Retinal pigment epithelial cell (primary cell): ENCODE measurements at regions not wholly inside any gene's neighbourhood (a gene's known extent, or its start where the extent isn't known, plus 50 kb on each side); places are given as distances from the start of the nearest gene placed in this dataset.
"Not testable (repeated sequence)": the region's sequence is repeated elsewhere in the genome, so short reads cannot be mapped to it uniquely, and the experiment has no call there.

Experiments
- DNase-seq: peaks from one replicate; pipeline ENCODE4 v3.0.0-alpha.2; 2010; ENCODE audit warnings: low read depth
- H3K4me3 ChIP-seq: 2 replicates; pipeline ENCODE4 v1.5.1; 2011; ENCODE audit warnings: mild to moderate bottlenecking, low read length, control low read depth, moderate library complexity
- TF ChIP-seq, protein P1 (sequence below): conservative IDR thresholded peaks from 2 replicates; pipeline ENCODE4 v1.5.1; 2011; ENCODE audit warnings: low read depth, low read length, control low read depth, inconsistent platforms

DNA sequence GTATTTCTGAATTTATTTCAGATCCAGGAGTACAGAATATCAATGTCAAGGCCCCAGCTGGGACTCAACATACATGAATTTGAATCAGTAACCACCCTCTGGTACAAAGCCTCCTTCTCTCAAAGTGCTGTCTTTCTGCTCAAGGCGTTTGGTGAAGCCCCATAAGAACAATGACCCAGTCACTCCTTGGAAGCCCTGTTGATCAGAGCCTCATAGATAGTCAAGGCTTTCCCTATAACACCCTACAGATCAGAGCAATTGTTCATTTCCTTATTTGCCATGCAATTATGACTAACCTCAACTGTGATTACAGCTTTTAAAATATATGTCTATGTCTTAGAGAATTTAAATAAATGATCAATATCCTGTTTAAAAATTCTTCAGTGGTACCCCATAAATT is 159.1 kb upstream of the CREB1 start:
- DNase-seq: no peak
- TF ChIP-seq, protein P1, sequence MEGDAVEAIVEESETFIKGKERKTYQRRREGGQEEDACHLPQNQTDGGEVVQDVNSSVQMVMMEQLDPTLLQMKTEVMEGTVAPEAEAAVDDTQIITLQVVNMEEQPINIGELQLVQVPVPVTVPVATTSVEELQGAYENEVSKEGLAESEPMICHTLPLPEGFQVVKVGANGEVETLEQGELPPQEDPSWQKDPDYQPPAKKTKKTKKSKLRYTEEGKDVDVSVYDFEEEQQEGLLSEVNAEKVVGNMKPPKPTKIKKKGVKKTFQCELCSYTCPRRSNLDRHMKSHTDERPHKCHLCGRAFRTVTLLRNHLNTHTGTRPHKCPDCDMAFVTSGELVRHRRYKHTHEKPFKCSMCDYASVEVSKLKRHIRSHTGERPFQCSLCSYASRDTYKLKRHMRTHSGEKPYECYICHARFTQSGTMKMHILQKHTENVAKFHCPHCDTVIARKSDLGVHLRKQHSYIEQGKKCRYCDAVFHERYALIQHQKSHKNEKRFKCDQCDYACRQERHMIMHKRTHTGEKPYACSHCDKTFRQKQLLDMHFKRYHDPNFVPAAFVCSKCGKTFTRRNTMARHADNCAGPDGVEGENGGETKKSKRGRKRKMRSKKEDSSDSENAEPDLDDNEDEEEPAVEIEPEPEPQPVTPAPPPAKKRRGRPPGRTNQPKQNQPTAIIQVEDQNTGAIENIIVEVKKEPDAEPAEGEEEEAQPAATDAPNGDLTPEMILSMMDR: no peak
- H3K4me3 ChIP-seq: no peak overlapping the region

DNA sequence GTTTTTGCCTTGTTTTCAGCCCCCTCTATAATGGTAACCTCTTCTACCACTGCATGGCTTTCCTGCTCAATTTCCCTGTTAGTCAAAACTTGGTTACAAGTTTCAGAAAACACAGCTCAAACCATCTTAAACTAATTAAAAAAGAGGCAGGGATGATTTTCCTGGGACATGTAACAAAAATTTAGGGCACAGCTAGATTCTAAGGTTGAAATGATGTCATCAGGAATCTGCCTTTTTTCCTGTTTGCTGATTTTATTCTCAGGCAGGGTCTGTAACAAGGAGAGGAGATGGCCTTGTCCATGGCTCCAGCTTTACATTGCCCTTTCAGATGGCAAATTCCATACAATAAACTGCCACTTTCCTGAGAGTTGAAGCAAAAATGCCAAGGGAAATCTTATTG is 157.9 kb upstream of the CREB1 start:
- TF ChIP-seq, protein P1: no peak
- no peak overlapping the region for H3K4me3 ChIP-seq
- no peak for DNase-seq

DNA sequence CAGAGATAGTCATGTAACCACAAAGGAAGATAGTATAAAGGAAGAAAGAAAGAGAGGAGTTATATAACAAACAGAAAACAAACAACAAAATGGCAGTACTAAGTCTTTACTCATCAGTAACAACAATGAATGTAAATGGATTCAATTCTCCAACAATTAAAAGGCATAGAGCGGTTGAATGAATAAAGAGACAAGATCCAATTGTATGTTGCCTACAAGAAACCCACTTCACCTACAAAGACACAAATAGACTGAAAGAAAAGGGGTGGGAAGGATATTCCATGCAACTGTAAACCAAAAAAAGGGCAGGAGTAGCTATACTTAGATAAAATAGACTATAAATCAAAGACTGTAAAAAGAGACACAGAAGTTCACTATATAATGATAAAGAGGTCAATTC is 157.3 kb upstream of the CREB1 start:
- no peak for DNase-seq
- TF ChIP-seq, protein P1: no peak

DNA sequence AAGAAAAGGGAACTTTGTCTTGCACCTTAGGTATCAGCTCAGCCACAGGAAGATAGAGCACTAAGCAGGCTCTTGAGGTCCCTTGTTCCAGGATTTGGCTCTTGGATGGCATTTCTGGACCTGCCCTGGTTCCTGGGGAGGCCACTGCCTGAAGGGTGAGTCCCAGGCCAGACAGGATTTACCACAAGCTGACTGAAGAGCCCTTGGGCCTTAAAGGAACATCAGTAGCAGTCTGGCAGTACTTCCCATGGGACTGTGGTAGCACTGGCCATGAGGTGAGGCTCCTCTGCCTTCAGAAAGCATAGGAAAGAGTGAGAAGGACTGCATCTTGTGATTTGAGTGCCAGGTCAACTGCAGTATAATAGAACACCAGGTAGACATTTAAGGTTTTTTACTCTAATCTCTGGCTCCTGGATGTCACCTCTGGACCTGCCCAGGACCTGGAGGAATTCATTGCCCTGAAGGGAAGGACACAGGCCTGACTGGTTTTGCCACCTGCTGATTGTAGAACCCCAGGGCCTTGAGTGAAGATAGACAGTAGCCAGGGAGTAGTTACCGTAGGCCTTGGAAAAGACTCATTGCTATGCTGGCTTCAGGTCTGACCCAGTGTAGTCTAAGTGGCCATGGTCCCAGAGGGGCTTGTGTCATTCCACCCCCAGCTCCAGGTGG is 154.4 kb upstream of the CREB1 start:
- H3K4me3 ChIP-seq: no peak overlapping the region
- TF ChIP-seq, protein P1: no peak
- DNase-seq: no peak

More for the DNA sequence above, 157.3 kb upstream of the CREB1 start:
- no peak overlapping the region for H3K4me3 ChIP-seq

DNA sequence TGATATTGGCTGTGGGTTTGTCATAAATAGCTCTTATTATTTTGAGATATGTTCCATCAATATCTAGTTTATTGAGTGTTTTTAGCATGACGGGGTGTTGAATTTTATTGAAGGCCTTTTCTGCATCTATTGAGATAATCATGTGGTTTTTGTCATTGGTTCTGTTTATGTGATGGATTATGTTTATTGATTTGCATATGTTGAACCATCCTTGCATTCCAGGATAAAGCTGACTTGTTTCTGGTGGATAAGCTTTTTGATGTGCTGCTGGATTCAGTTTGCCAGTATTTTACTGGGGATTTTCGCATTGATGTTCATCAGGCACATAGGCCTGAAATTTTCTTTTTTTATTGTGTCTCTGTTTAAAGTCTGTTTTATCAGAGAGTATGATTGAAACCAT is 151.1 kb upstream of the CREB1 start:
- H3K4me3 ChIP-seq, DNase-seq: not testable (repeated sequence)

DNA sequence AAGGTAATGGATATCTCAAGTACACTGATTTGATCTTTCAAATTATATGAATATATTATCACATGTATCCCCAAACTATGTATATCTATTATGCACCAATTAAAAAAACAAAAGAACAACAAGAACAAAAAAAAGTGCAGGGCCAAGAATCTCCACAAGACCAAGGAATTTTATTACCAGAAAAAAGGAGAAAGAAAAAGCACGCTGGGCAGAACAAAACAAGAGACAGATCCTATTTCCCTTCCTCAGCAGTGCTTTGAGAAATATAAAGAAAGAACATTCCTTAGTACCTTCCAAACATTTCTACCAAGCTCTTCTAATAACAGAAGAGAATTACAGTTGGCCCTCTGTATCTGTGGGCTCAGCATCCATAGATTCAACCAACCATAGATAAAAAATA is 144.7 kb upstream of the CREB1 start:
- DNase-seq: no peak
- no peak overlapping the region for H3K4me3 ChIP-seq
- TF ChIP-seq, protein P1: no peak

DNA sequence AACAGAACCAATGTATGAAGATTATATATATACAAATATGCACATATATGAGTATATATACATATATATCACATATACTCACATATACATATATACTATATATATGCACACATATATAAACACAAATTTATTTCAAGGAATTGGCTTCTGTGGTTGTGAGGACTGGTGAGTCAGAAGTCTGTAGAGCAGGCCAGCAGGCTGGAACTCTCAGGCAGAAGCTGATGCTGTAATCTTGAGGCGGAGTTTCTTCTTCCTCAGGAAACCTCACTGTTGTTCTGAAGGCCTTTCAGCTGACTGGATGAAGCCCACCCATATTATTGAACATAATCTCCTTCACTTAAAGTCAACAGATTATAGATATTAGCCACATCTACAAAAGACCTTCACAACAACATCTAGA is 143.9 kb upstream of the CREB1 start:
- no peak for DNase-seq
- TF ChIP-seq, protein P1: no peak
- H3K4me3 ChIP-seq: no peak overlapping the region
